ENCODE measurements at regions not wholly inside any gene's neighbourhood (a gene's known extent, or its start where the extent isn't known, plus 50 kb on each side); places are given as distances from the start of the nearest gene placed in this dataset.
"Not testable (repeated sequence)": the region's sequence is repeated elsewhere in the genome, so short reads cannot be mapped to it uniquely, and the experiment has no call there.

DNA sequence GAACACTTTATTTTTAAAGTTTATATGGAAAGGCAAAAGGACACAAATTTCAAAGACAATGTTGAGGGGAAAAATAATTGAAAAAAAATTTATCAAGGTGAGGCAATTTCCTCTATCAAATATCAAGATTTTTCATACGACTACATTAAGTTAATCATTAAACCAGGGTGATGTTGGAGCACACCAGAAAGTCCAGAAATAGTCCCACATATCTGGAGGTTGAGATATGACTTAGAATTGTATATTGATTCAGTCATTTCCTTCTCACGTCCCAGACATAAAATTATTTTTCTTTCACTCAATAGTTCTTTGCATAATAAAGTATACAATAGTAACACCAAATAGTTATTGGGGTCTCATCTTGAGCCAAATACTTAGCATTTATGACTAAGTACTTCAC is 605.1 kb downstream of the NUP35 start:
- intact Hi-C loops (cut with DNase I) = no loop called here
- no peaks in the 10 kb centered on the region for H3K27me3 ChIP-seq (ENCODE audit: control insufficient read depth, insufficient read depth)
- H3K27ac ChIP-seq (ENCODE audit: low read length) = no peak overlapping the region
- ATAC-seq (no peak), DNase-seq (no peak)
- no peaks in the 10 kb centered on the region for H3K9me3 ChIP-seq (ENCODE audit: control insufficient read depth, low read length)
- no peaks in the 10 kb centered on the region for H3K4me1 ChIP-seq (ENCODE audit: control insufficient read depth, insufficient read depth, low read length)
- 51% methylated on average over 2 of the region's 2 CpGs for WGBS
- H3K4me3 ChIP-seq (ENCODE audit: low read length) = no peak overlapping the region

DNA sequence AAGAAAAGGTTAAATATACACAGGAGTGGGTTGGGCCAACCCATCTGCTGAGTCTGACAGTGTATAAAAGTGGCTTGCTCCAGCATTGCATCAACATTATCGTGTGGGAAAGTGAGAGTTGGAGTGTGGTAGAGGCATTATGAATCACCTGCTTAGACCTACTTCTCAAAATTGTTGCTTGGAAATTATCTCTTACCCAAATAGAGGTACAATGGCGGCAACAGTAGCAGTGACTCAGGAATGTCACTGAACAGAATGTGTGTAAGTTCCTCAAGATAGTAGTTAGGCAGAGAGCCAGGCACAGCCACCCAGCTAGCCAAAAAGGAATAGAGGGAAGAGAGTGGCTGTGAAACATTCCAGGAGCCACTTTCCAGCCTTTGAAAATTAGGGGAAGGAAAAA is 616.0 kb downstream of the NUP35 start:
- H3K4me1 ChIP-seq (ENCODE audit: control insufficient read depth, insufficient read depth, low read length) = no peaks in the 10 kb centered on the region
- 36% methylated on average over 2 of the region's 2 CpGs for WGBS
- ATAC-seq = peak in 1 of 2 donors; percentile 42
- no peak overlapping the region for H3K4me3 ChIP-seq (ENCODE audit: low read length)
- H3K27me3 ChIP-seq (ENCODE audit: control insufficient read depth, insufficient read depth) = no peaks in the 10 kb centered on the region
- DNase-seq = no peak
- H3K27ac ChIP-seq (ENCODE audit: low read length) = no peak overlapping the region
- intact Hi-C loops (cut with DNase I) = no loop called here
- H3K9me3 ChIP-seq (ENCODE audit: control insufficient read depth, low read length) = no peaks in the 10 kb centered on the region

GRCh38 chr2:183752571-183752970 is 628.3 kb downstream of the NUP35 start:
- DNase-seq (no peak), ATAC-seq (no peak)
- H3K4me3 ChIP-seq (ENCODE audit: low read length) = no peak overlapping the region
- H3K9me3 ChIP-seq (ENCODE audit: control insufficient read depth, low read length) = no peaks in the 10 kb centered on the region
- no peaks in the 10 kb centered on the region for H3K27me3 ChIP-seq (ENCODE audit: control insufficient read depth, insufficient read depth)
- 75% methylated on average over 3 of the region's 3 CpGs for WGBS
- intact Hi-C loops (cut with DNase I) = no loop called here
- H3K27ac ChIP-seq (ENCODE audit: low read length) = no peak overlapping the region
- no peaks in the 10 kb centered on the region for H3K4me1 ChIP-seq (ENCODE audit: control insufficient read depth, insufficient read depth, low read length)

DNA sequence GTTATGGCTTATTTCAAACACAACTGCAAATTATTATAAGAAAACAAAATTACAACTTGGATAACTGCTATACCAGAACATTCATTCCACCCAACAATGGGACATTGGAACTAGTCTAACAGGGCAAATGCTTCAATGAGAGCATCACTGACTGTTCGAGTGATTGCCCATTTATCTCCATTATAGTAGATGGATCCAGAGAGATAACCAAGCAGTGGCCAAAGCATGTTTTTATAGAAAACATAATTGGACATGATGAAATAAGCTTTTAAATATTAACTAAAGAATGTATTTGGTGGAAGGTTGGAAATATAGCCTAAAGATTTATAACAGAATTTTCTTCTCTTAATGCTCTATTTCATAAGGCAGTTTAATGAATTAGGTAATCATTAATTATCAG is 634.8 kb downstream of the NUP35 start:
- WGBS = 77% methylated on average over 1 of the region's 1 CpG
- H3K9me3 ChIP-seq (ENCODE audit: control insufficient read depth, low read length) = no peaks in the 10 kb centered on the region
- H3K27me3 ChIP-seq (ENCODE audit: control insufficient read depth, insufficient read depth) = no peaks in the 10 kb centered on the region
- no peak overlapping the region for H3K4me3 ChIP-seq (ENCODE audit: low read length)
- ATAC-seq (no peak), DNase-seq (no peak)
- H3K4me1 ChIP-seq (ENCODE audit: control insufficient read depth, insufficient read depth, low read length) = no peaks in the 10 kb centered on the region
- no peak overlapping the region for H3K27ac ChIP-seq (ENCODE audit: low read length)
- intact Hi-C loops (cut with DNase I) = no loop called here

DNA sequence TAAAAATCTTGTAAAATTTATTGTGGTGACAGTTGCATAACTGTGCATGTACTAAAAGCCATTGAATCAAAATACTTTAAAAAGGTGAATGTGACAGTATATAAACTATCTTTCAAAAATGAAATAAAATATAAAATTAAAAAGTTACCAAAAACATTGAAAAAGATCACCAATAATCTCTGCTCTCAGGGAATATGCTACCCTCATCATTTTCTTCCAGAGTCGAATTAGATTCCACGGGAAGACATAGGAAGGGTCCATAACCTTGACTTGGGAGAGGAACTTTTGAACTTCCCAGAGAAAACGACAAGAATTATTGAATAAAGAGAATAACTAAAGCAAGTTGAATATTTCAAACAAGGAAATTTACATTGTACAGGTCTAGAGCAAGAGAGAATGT is 649.5 kb downstream of the NUP35 start:
- WGBS = 78% methylated on average over 3 of the region's 3 CpGs
- no peak for DNase-seq

DNA sequence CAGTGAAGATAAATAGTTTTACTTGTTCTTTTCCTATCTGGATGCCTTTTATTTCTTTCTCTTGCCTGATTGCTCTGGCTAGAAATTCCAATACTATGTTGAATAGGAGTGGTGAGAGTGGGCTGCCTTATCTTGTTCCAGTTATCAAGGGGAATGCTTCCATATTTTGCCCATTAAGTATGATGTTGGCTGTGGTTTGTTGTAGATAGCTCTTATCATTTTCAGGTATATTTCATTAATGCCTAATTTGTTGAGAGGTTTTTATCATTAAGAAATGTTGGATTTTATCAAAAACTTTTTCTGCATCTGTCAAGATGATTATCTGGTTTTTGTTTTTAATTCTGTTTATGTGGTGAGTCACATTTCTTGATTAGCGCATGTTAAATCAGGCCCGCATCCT is 655.8 kb downstream of the NUP35 start:
- H3K4me1 ChIP-seq (ENCODE audit: control insufficient read depth, insufficient read depth, low read length) = no peaks in the 10 kb centered on the region
- no peak overlapping the region for H3K27ac ChIP-seq (ENCODE audit: low read length)
- DNase-seq (no peak), ATAC-seq (no peak)
- whole genome bisulfite sequencing = 44% methylated on average over 2 of the region's 2 CpGs
- no peak overlapping the region for H3K4me3 ChIP-seq (ENCODE audit: low read length)
- no peaks in the 10 kb centered on the region for H3K27me3 ChIP-seq (ENCODE audit: control insufficient read depth, insufficient read depth)
- no peaks in the 10 kb centered on the region for H3K9me3 ChIP-seq (ENCODE audit: control insufficient read depth, low read length)
- intact Hi-C loops (cut with DNase I) = no loop called here

More for the DNA sequence above, 649.5 kb downstream of the NUP35 start:
- Histone ChIP-seq H3K27me3 (ENCODE audit: control insufficient read depth, insufficient read depth) (no peaks in the 10 kb centered on the region), H3K4me1 (ENCODE audit: control insufficient read depth, insufficient read depth, low read length) (no peaks in the 10 kb centered on the region), H3K27ac (ENCODE audit: low read length) (no peak overlapping the region), H3K4me3 (ENCODE audit: low read length) (no peak overlapping the region), H3K9me3 (ENCODE audit: control insufficient read depth, low read length) (no peaks in the 10 kb centered on the region)
- intact Hi-C loops (cut with DNase I) = no loop called here
- ATAC-seq = no peak

- 52% methylated on average over 1 of the region's 1 CpG for WGBS
- no peaks in the 10 kb centered on the region for H3K27me3 ChIP-seq (ENCODE audit: control insufficient read depth, insufficient read depth)
- H3K27ac ChIP-seq (ENCODE audit: low read length) = no peak overlapping the region
- no peaks in the 10 kb centered on the region for H3K9me3 ChIP-seq (ENCODE audit: control insufficient read depth, low read length)
- H3K4me3 ChIP-seq (ENCODE audit: low read length) = no peak overlapping the region
- H3K4me1 ChIP-seq (ENCODE audit: control insufficient read depth, insufficient read depth, low read length) = no peaks in the 10 kb centered on the region
- no peak for DNase-seq
- intact Hi-C loops (cut with DNase I) = no loop called here
- ATAC-seq = no peak
Observed at GRCh38 chr2:183782436-183782835, 658.2 kb downstream of the NUP35 start.

DNA sequence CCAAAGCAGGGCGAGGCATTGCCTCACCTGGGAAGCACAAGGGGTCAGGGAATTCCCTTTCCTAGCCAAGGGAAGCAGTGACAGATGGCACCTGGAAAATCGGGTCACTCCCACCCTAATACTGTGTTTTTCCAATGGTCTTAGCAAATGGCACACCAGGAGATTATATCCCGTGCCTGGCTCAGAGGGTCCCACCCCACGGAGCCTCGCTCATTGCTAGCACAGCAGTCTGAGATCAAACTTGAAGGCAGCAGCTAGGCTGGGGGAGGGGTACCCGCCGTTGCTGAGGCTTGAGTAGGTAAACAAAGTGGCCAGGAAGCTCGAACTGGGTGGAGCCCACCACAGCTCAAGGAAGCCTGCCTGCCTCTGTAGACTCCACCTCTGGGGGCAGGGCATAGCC is 664.6 kb downstream of the NUP35 start:
- DNase-seq; H3K4me1 ChIP-seq (ENCODE audit: control insufficient read depth, insufficient read depth, low read length); H3K4me3 ChIP-seq (ENCODE audit: low read length); ATAC-seq; H3K9me3 ChIP-seq (ENCODE audit: control insufficient read depth, low read length); H3K27me3 ChIP-seq (ENCODE audit: control insufficient read depth, insufficient read depth); intact Hi-C loops (cut with DNase I); H3K27ac ChIP-seq (ENCODE audit: low read length): not testable (repeated sequence)
- WGBS = 63% methylated on average over 8 of the region's 8 CpGs

- H3K4me3 ChIP-seq (ENCODE audit: low read length); H3K27me3 ChIP-seq (ENCODE audit: control insufficient read depth, insufficient read depth); H3K27ac ChIP-seq (ENCODE audit: low read length); intact Hi-C loops (cut with DNase I); H3K4me1 ChIP-seq (ENCODE audit: control insufficient read depth, insufficient read depth, low read length); ATAC-seq; H3K9me3 ChIP-seq (ENCODE audit: control insufficient read depth, low read length): not testable (repeated sequence)
- WGBS = 96% methylated on average over 26 of the region's 26 CpGs
- DNase-seq = peak in 2 of 3 donors; percentile 28 to 48
Observed at GRCh38 chr2:183792165-183792924, 668.1 kb downstream of the NUP35 start.

DNA sequence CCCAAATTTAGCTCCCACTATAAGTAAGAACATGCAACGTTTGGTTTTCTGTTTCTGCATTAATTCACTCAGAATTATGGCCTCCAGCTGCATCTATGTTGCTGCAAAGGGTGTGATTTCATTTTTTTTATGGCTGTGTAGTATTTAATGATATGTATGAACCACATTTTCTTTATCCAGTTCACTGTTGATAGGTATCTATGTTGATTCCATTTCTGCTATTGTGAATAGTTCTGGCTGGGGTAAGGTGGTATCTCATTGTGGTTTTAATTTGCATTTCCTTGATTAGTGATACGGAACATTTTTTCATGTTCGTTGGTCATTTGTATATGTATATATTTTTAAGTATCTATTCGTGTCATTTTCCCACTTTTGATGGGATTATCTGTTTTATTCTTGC is 674.3 kb downstream of the NUP35 start:
- DNase-seq (no peak), ATAC-seq (no peak)
- H3K4me3 ChIP-seq (ENCODE audit: low read length) = no peak overlapping the region
- H3K9me3 ChIP-seq (ENCODE audit: control insufficient read depth, low read length) = no peaks in the 10 kb centered on the region
- H3K4me1 ChIP-seq (ENCODE audit: control insufficient read depth, insufficient read depth, low read length) = no peaks in the 10 kb centered on the region
- H3K27me3 ChIP-seq (ENCODE audit: control insufficient read depth, insufficient read depth) = no peaks in the 10 kb centered on the region
- 62% methylated on average over 4 of the region's 4 CpGs for WGBS
- intact Hi-C loops (cut with DNase I) = no loop called here
- no peak overlapping the region for H3K27ac ChIP-seq (ENCODE audit: low read length)

- Histone ChIP-seq H3K27ac (ENCODE audit: low read length) (no peak overlapping the region), H3K4me3 (ENCODE audit: low read length) (no peak overlapping the region), H3K27me3 (ENCODE audit: control insufficient read depth, insufficient read depth) (no peaks in the 10 kb centered on the region), H3K9me3 (ENCODE audit: control insufficient read depth, low read length) (no peaks in the 10 kb centered on the region), H3K4me1 (ENCODE audit: control insufficient read depth, insufficient read depth, low read length) (no peaks in the 10 kb centered on the region)
- WGBS = 87% methylated on average over 3 of the region's 3 CpGs
- intact Hi-C loops (cut with DNase I) = no loop called here
- DNase-seq (no peak), ATAC-seq (no peak)
Observed at GRCh38 chr2:183799761-183800160, 675.5 kb downstream of the NUP35 start.

DNA sequence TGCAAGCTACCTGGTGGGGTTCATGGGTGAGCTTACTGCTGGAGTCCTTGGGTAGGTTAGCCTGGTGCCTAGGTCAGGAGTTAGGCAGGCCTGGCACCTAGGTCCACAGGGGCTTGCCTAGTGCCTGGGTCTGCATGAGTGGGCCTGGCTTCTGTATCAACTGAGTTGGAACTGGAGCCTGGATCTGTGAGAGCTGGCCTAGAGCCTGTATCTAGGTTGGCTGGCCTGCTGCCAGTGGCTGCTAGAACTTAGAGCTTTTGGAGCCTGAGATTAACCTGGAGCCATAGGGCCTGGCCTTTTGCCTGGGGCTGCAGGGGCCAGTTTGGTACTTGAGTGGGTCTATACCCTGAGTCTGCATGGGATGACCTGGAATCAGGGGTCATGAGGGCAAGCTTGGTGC is 679.4 kb downstream of the NUP35 start:
- ATAC-seq (no peak), DNase-seq (peak in 1 of 3 donors; percentile 27)
- Histone ChIP-seq H3K4me3 (ENCODE audit: low read length) (no peak overlapping the region), H3K4me1 (ENCODE audit: control insufficient read depth, insufficient read depth, low read length) (no peaks in the 10 kb centered on the region), H3K27me3 (ENCODE audit: control insufficient read depth, insufficient read depth) (no peaks in the 10 kb centered on the region), H3K27ac (ENCODE audit: low read length) (no peak overlapping the region), H3K9me3 (ENCODE audit: control insufficient read depth, low read length) (no peaks in the 10 kb centered on the region)
- intact Hi-C loops (cut with DNase I) = no loop called here
